ENCODE measurements at regions not wholly inside any gene's neighbourhood (a gene's known extent, or its start where the extent isn't known, plus 50 kb on each side); places are given as distances from the start of the nearest gene placed in this dataset.

DNA sequence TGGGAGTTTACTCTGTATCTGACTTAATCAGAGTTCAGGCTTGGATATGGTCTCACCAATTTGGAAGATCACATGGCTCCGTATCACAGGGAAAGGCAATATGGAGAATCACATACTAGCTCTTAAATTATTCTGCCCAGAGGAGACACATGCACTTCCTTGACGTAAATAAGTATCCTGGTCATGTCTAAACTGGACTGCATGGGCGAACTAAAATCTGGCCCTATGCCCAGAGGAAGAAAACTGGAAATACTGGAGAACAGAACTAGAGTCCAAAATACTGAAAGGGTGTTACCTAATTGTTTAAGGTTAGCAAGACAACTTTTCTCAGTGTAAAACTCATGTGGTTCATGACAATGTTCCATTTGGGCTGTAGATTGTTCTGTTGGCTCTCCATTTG is 832.3 kb downstream of the RAB28 start:
- Histone ChIP-seq H3K27ac (ENCODE audit: low read depth in 1 of 2, low read length in 2 of 2) (no peak overlapping the region), H3K27me3 (ENCODE audit: control insufficient read depth in 2 of 2, insufficient read depth in 2 of 2, low read length in 2 of 2) (no peaks in the 10 kb centered on the region), H4K20me1 (ENCODE audit: insufficient read depth, low read length) (no peaks in the 10 kb centered on the region), H3K9me3 (replicated peaks in 1 of 2; ENCODE audit: control insufficient read depth in 1 of 2, insufficient read depth in 1 of 2, low read length in 2 of 2) (peaks cover 0 to 8% of the 10 kb centered on the region in 2 donors), H3K4me3 (replicated peaks in 1 of 3; ENCODE audit: low read depth in 2 of 3, low read length in 3 of 3) (no peak overlapping the region), H3K4me1 (ENCODE audit: control insufficient read depth in 1 of 2, insufficient read depth in 2 of 2, low read length in 2 of 2) (no peaks in the 10 kb centered on the region), H3K4me2 (replicated peaks; ENCODE audit: extremely low read depth, low read length, poor library complexity, severe bottlenecking) (no peak overlapping the region), H2AFZ (ENCODE audit: insufficient read depth, low read depth, low read length, poor library complexity, severe bottlenecking) (no peak overlapping the region), H3K9ac (ENCODE audit: insufficient read depth, low read length, poor library complexity, severe bottlenecking) (no peak overlapping the region), H3K36me3 (replicated peaks in 1 of 2; ENCODE audit: control insufficient read depth in 1 of 2, insufficient read depth in 2 of 2, low read length in 2 of 2) (no peaks in the 10 kb centered on the region), H3K79me2 (ENCODE audit: insufficient read depth, low read length) (no peaks in the 10 kb centered on the region)
- Mint-ChIP-seq H3K4me1 (no peaks in the 10 kb centered on the region), H3K4me3 (no peak overlapping the region), H3K27ac (no peak overlapping the region), H3K27me3 (ENCODE audit: low read depth in 3 of 3) (peaks cover 0 to 2% (median 0%) of the 10 kb centered on the region in 3 donors), H3K9me3 (peaks cover 0 to 9% (median 4%) of the 10 kb centered on the region in 7 donors), H3K36me3 (no peaks in the 10 kb centered on the region)
- intact Hi-C loops (cut with micrococcal nuclease) = no loop called here
- DNase-seq = no peak
- 91% methylated on average over 2 of the region's 3 CpGs for WGBS (ENCODE audit: insufficient coverage)
- TF ChIP-seq CTCF (IDR thresholded peaks at IDR 0.05) = no peak

- Mint-ChIP-seq H3K4me3 (no peak overlapping the region), H3K36me3 (no peaks in the 10 kb centered on the region), H3K4me1 (no peaks in the 10 kb centered on the region), H3K27me3 (ENCODE audit: low read depth in 3 of 3) (no peaks in the 10 kb centered on the region), H3K9me3 (peaks cover 0 to 6% (median 0%) of the 10 kb centered on the region in 7 donors), H3K27ac (no peak overlapping the region)
- no peak overlapping the region for H3K4me3 ChIP-seq (replicated peaks in 1 of 3; ENCODE audit: low read depth in 2 of 3, low read length in 3 of 3)
- no peak for DNase-seq
- H3K9me3 ChIP-seq (replicated peaks in 1 of 2; ENCODE audit: control insufficient read depth in 1 of 2, insufficient read depth in 1 of 2, low read length in 2 of 2) = peaks cover 0 to 3% of the 10 kb centered on the region in 2 donors
- H4K20me1 ChIP-seq (ENCODE audit: insufficient read depth, low read length) = no peaks in the 10 kb centered on the region
- H3K9ac ChIP-seq (ENCODE audit: insufficient read depth, low read length, poor library complexity, severe bottlenecking) = no peak overlapping the region
- no peak overlapping the region for H3K27ac ChIP-seq (ENCODE audit: low read depth in 1 of 2, low read length in 2 of 2)
- H3K36me3 ChIP-seq (replicated peaks in 1 of 2; ENCODE audit: control insufficient read depth in 1 of 2, insufficient read depth in 2 of 2, low read length in 2 of 2) = no peaks in the 10 kb centered on the region
- H2AFZ ChIP-seq (ENCODE audit: insufficient read depth, low read depth, low read length, poor library complexity, severe bottlenecking) = no peak overlapping the region
- TF ChIP-seq CTCF (IDR thresholded peaks at IDR 0.05) = no peak
- H3K27me3 ChIP-seq (ENCODE audit: control insufficient read depth in 2 of 2, insufficient read depth in 2 of 2, low read length in 2 of 2) = no peaks in the 10 kb centered on the region
- H3K4me2 ChIP-seq (replicated peaks; ENCODE audit: extremely low read depth, low read length, poor library complexity, severe bottlenecking) = no peak overlapping the region
- intact Hi-C loops (cut with micrococcal nuclease) = no loop called here
- no peaks in the 10 kb centered on the region for H3K4me1 ChIP-seq (ENCODE audit: control insufficient read depth in 1 of 2, insufficient read depth in 2 of 2, low read length in 2 of 2)
- H3K79me2 ChIP-seq (ENCODE audit: insufficient read depth, low read length) = no peaks in the 10 kb centered on the region
Measured at GRCh38 chr4:12645732-12646131, 838.4 kb downstream of the RAB28 start.
